ENCODE measurements at regions not wholly inside any gene's neighbourhood (a gene's known extent, or its start where the extent isn't known, plus 50 kb on each side); places are given as distances from the start of the nearest gene placed in this dataset.
"Not testable (repeated sequence)": the region's sequence is repeated elsewhere in the genome, so short reads cannot be mapped to it uniquely, and the experiment has no call there.

DNA sequence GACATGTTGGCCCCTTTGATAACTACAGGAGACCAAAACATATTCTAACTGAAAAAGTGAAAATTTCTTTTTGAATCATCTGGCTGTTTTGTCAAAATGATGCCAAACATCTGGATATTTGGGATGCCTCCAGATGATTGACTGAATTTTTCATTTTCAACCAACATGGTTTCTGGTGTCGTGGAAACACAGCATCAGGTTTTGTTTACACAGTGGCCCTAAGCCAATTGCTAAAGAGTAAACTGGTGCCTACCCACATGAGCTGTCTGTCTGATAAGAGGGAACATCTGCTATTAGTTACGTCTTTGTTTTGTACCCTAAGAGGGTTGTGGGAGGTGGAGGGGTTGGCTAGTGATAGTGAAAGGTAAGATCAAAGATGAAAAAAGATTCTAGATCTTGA lies 204.8 kb downstream of the KCNK2 start:
- DNase-seq (ENCODE audit: low spot score): no peak

DNA sequence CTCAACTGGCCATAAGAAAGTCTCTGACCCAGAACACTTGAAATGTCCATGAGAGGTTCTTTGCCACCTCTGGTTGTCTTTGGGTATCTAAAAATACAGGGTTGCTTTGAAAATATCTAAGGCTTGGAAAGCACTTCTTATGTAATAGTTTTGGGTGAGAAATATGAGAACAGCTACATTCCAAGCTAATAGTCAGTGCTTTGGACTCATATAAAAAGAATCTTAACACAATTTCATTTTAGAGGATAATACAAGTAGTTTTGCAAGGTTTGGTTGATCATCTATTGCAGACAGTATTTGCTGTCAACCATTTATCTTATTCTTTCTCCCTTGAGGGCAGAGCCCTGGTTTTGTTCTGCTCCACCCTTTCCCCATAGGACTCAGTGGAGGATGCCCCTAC lies 207.5 kb downstream of the KCNK2 start:
- no peak for DNase-seq (ENCODE audit: low spot score)

- no peak for DNase-seq (ENCODE audit: low spot score)
Observed at GRCh38 chr1:215292932-215293331, 210.4 kb downstream of the KCNK2 start.

DNA sequence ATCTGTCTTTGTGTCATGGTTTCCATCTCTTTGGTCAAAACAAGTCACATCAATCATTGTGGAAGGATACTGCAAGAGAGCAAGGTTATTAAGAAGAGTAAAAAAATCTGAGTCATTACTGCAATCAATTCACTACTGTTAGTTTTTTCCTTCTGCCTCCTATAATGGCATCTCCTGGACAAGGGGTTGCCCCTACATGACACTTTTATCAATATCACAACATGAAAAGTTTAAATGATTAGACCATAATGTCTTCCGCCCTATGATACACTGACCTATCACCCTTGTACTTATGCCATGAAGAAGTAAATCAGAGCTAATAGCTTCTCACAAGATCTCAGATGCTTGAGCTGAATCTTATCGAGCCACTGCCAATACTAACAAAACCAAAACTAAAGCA lies 223.9 kb downstream of the KCNK2 start:
- DNase-seq (ENCODE audit: low spot score): no peak

DNA sequence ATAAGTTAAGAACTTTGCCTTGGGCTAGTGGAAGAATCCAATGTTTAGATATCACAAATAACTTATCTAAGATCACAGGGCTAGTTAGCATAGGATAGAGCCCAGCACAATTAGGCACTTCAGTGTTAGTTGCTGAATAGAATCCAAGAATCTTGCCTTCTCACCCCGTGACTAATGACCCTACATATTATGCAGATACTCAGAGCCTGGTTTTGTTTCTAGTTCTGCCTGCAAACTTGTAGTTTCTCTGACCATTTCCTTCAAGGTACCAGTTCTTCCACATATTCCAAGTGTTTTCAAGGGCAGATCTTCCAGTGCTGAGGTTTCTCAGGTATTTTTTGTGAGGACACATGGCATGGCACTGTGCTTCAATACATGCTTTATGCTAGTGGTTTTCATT lies 239.3 kb downstream of the KCNK2 start:
- peak; percentile 3 for DNase-seq (ENCODE audit: low spot score)

- DNase-seq (ENCODE audit: low spot score): not testable (repeated sequence)
Observed at GRCh38 chr1:215323992-215324391, 241.5 kb downstream of the KCNK2 start.

GRCh38 chr1:215330426-215330825 lies 236.7 kb upstream of the KCTD3 start:
- DNase-seq (ENCODE audit: low spot score): no peak

GRCh38 chr1:215344539-215344938 lies 222.6 kb upstream of the KCTD3 start:
- no peak for DNase-seq (ENCODE audit: low spot score)

DNA sequence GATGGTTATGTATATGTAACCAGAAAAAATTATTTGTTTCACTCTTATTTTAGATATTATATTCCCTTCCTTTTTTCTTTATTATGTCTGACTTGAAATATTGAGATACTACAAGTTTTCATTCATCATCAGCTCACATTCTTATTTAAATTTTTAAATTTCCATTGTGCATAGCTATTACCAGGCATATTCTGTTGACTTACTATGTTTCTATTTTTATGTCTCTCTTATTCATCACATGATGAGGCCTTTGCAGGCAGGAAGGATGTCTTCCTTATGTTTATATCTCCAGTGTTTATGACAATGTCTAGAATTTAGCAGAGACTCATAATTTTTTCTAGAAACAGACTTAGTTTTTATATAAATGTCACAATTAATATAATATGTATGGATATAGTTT lies 221.9 kb upstream of the KCTD3 start:
- DNase-seq (ENCODE audit: low spot score): no peak

DNA sequence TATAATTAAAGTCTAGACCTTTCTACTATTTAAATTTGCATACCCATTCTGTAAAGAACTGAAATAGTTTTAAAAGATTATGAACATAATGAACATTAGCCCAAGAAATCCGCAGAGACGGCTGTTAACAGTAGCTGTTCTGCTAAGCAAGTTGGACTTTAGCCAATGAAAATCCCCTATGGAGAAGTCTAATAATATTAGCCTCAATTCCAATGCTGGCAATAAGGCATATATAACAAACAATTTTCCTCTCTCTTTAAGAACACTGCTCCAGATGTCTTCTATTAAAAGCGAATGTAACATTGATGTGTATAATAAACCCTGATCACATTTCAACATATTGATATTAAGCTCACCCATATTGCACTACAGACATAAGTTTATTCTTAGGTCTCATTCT lies 221.3 kb upstream of the KCTD3 start:
- no peak for DNase-seq (ENCODE audit: low spot score)

DNA sequence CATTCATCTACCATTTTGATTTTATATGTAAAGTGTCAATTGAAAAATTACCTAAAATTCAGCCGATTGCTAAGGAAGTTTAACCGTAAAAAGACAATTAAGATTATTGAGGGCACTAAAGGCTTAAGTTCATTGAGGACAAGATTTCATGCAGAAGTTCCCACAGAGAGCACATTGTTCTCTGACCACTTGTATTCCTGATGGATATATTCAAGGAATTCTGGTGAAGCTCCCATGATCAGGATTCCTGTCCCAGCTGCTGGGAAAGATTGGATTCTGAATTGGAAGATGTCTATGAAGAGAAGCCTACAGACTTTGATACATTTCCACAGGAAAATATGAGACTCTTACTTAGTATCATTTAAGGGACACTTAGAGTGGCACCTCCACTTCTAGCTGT lies 209.2 kb upstream of the KCTD3 start:
- DNase-seq (ENCODE audit: low spot score): no peak

- no peak for DNase-seq (ENCODE audit: low spot score)
Observed at GRCh38 chr1:215358356-215358755, 208.7 kb upstream of the KCTD3 start.

- DNase-seq (ENCODE audit: low spot score): no peak
Observed at GRCh38 chr1:215360031-215360430, 207.1 kb upstream of the KCTD3 start.

DNA sequence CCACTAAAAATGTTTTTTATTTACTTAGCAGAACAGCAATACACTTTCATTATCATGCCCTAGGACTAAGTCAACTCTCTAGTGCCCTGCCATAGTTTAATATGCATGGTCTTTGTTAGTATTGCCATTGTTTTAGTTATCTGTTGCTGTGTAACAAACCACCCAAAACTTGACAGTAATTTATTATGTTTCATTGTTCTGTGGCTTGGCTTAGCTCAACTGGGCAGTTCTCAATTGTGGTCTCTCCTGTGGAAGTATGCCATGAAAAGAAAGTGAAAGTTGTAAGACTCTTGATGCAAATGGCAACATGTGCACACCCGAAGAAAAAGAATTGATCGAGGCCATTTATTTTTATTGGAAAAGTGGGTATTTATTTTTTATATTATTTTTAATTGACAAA lies 206.3 kb upstream of the KCTD3 start:
- no peak for DNase-seq (ENCODE audit: low spot score)

- DNase-seq (ENCODE audit: low spot score): no peak
Observed at GRCh38 chr1:215375381-215375780, 191.7 kb upstream of the KCTD3 start.

- no peak for DNase-seq (ENCODE audit: low spot score)
Observed at GRCh38 chr1:215376544-215377264, 190.4 kb upstream of the KCTD3 start.

GRCh38 chr1:215377746-215378145 lies 189.4 kb upstream of the KCTD3 start:
- no peak for DNase-seq (ENCODE audit: low spot score)

- no peak for DNase-seq (ENCODE audit: low spot score)
Observed at GRCh38 chr1:215380566-215380965, 186.5 kb upstream of the KCTD3 start.

- DNase-seq (ENCODE audit: low spot score): no peak
Observed at GRCh38 chr1:215393476-215393875, 173.6 kb upstream of the KCTD3 start.

GRCh38 chr1:215394084-215394991 lies 172.8 kb upstream of the KCTD3 start:
- no peak for DNase-seq (ENCODE audit: low spot score)

GRCh38 chr1:215397106-215397505 lies 170.0 kb upstream of the KCTD3 start:
- no peak for DNase-seq (ENCODE audit: low spot score)

DNA sequence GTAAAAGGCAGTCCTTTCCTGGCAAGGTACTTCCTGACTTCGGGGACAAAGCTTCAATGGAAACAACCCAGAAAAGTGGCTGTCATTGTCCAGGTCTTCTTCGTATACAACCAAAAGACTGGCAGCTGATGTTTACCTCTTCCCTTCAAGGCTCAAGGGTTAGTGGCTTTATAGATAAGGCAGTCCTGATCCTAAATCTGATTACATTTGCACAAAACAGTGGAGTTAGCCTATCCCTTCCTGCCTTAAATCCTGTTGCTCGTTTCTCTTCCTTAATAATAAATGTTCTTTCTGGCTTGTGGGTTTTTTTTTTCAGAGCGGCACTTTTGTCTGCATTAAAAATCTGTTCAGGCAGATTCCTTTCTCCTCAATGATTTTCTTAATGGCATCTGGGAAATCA lies 169.3 kb upstream of the KCTD3 start:
- DNase-seq (ENCODE audit: low spot score): no peak

DNA sequence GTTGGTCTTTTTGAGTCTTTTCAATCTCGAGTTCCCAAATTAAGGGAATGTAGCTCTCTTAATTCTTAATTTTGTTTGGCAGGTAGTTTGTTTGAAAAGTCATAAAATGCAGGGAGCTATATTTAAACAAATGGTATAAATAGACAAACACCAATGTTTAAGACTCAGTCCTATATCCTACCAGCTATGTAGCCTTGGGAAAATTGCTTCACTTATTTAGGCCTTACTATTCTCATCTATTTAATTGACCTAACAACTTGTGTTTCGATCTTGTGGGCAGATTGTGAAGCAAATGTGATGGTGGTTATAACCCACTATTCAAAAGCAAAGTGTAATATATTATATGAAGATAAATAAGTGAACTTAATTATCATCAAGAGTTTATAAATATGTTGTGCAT lies 167.3 kb upstream of the KCTD3 start:
- DNase-seq (ENCODE audit: low spot score): no peak
